Caco-2 (cell line): ENCODE measurements at regions not wholly inside any gene's neighbourhood (a gene's known extent, or its start where the extent isn't known, plus 50 kb on each side); places are given as distances from the start of the nearest gene placed in this dataset.

Source experiments
- BruUV-seq: library from RNA; stranded (reverse); fragments of 400-500 nt; replicated peaks from 2 replicates; lab custom pipeline; 2021; lab: Mats Ljungman, UMichigan
- CTCF ChIA-PET: fragments of 300-600 bp; sonication (Branson Sonifier 250); formaldehyde crosslinking; loops from one replicate; lab custom pipeline; 2022; ENCODE audit warnings: antibody characterized with exemption; lab: Charles Lee
- POLR2A ChIA-PET: fragments of 300-600 bp; sonication (Branson Sonifier 250); formaldehyde crosslinking; loops from one replicate; lab custom pipeline; 2022; ENCODE audit warnings: antibody characterized with exemption; lab: Charles Lee
- DNase-seq, 2 experiments: peaks; one replicate each; pipeline versions ENCODE4 v3.0.0 to v3.0.0-alpha.2; 2020 to 2022
- H3K27me3 ChIP-seq: replicated peaks from 2 replicates; pipeline ENCODE4 v1.6.0; 2011; ENCODE audit warnings: low read length; ENCODE audit not compliant: control insufficient read depth, insufficient read depth
- H3K36me3 ChIP-seq: 2 replicates; pipeline ENCODE4 v1.5.1; 2011; ENCODE audit warnings: low read length; ENCODE audit not compliant: control insufficient read depth, insufficient read depth
- H3K4me1 ChIP-seq: fragments of 250-450 bp; sonication (Bioruptor Pico); 2 replicates; pipeline ENCODE4 v1.5.1; 2020; ENCODE audit warnings: mild to moderate bottlenecking
- H3K4me3 ChIP-seq: 2 replicates; pipeline ENCODE4 v1.5.1; 2011; ENCODE audit warnings: low read depth, mild to moderate bottlenecking, control low read depth, low read length
- H3K9me3 ChIP-seq: fragments of 250-450 bp; sonication (Bioruptor Pico); 2 replicates; pipeline ENCODE4 v1.5.1; 2020; ENCODE audit warnings: mild to moderate bottlenecking, moderate library complexity
- H3K27ac Mint-ChIP-seq: one replicate; pipeline ENCODE4 v1.8.0; 2022; ENCODE audit warnings: mixed read lengths; ENCODE audit not compliant: unreplicated experiment
- H3K27me3 Mint-ChIP-seq: one replicate; pipeline ENCODE4 v1.8.0; 2022; ENCODE audit warnings: mixed read lengths; ENCODE audit not compliant: insufficient read depth, unreplicated experiment
- H3K36me3 Mint-ChIP-seq: one replicate; pipeline ENCODE4 v1.8.0; 2022; ENCODE audit warnings: mild to moderate bottlenecking, mixed read lengths; ENCODE audit not compliant: insufficient read depth, unreplicated experiment
- H3K4me1 Mint-ChIP-seq: one replicate; pipeline ENCODE4 v1.8.0; 2022; ENCODE audit warnings: low read depth, mixed read lengths; ENCODE audit not compliant: unreplicated experiment
- H3K4me3 Mint-ChIP-seq: one replicate; pipeline ENCODE4 v1.8.0; 2022; ENCODE audit warnings: mild to moderate bottlenecking, moderate library complexity, mixed read lengths; ENCODE audit not compliant: unreplicated experiment
- H3K9me3 Mint-ChIP-seq: one replicate; pipeline ENCODE4 v1.8.0; 2022; ENCODE audit warnings: mixed read lengths; ENCODE audit not compliant: unreplicated experiment
- CTCF ChIP-seq, 2 experiments: fragments of 200-600 bp in 1 of 2; IDR thresholded peaks; 1 replicate in 1 of 2; 2 replicates in 1 of 2; pipeline versions ENCODE4 v1.5.1 to v1.8.0; 2011 to 2022; ENCODE audit warnings: antibody characterized with exemption in 1 of 2, control low read depth in 1 of 2, inconsistent platforms in 1 of 2, low read depth in 1 of 2, low read length in 1 of 2, mild to moderate bottlenecking in 1 of 2, moderate library complexity in 1 of 2; ENCODE audit not compliant: insufficient read depth in 1 of 2, severe bottlenecking in 1 of 2, unreplicated experiment in 1 of 2
- intact Hi-C: fragments of 100-400 bp; cut with micrococcal nuclease; formaldehyde crosslinking; loops from one replicate; pipeline ENCODE4 v1.10.0; 2022; ENCODE audit not compliant: unreplicated experiment

GRCh38 chr4:132382243-132382642 lies 766.9 kb upstream of the PCDH10 start:
- Histone ChIP-seq H3K27me3 (no peaks in the 10 kb centered on the region), H3K36me3 (no peaks in the 10 kb centered on the region), H3K4me1 (no peaks in the 10 kb centered on the region), H3K9me3 (no peaks in the 10 kb centered on the region), H3K4me3 (no peak overlapping the region)
- intact Hi-C loops, result no loop called here
- TF ChIP-seq CTCF (IDR thresholded peaks at IDR 0.05; ENCODE audit: insufficient read depth in 1 of 2, low read depth in 1 of 2, low read length in 1 of 2, severe bottlenecking in 1 of 2, unreplicated experiment in 1 of 2), result no peak
- no peaks in the 10 kb centered on the region for H3K4me1 Mint-ChIP-seq
- CTCF ChIA-PET, result no interaction called here
- no peaks in the 10 kb centered on the region for H3K36me3 Mint-ChIP-seq
- H3K27me3 Mint-ChIP-seq, result no peaks in the 10 kb centered on the region
- H3K27ac Mint-ChIP-seq, result no peak overlapping the region
- no peak overlapping the region for H3K4me3 Mint-ChIP-seq
- BruUV-seq, result no TSS peak
- H3K9me3 Mint-ChIP-seq, result peaks cover 9% of the 10 kb centered on the region
- DNase-seq, result no peak
- POLR2A ChIA-PET, result no interaction called here

GRCh38 chr4:132383571-132384199 lies 765.4 kb upstream of the PCDH10 start:
- H3K9me3 ChIP-seq, result no peaks in the 10 kb centered on the region
- Mint-ChIP-seq H3K36me3 (no peaks in the 10 kb centered on the region), H3K27me3 (no peaks in the 10 kb centered on the region), H3K4me3 (no peak overlapping the region), H3K9me3 (peaks cover 9% of the 10 kb centered on the region), H3K27ac (no peak overlapping the region), H3K4me1 (no peaks in the 10 kb centered on the region)
- H3K4me3 ChIP-seq, result no peak overlapping the region
- intact Hi-C loops, result no loop called here
- no peaks in the 10 kb centered on the region for H3K27me3 ChIP-seq
- no peak for DNase-seq
- TF ChIP-seq CTCF (IDR thresholded peaks at IDR 0.05; ENCODE audit: insufficient read depth in 1 of 2, low read depth in 1 of 2, low read length in 1 of 2, severe bottlenecking in 1 of 2, unreplicated experiment in 1 of 2), result no peak
- no peaks in the 10 kb centered on the region for H3K4me1 ChIP-seq
- ChIA-PET CTCF (no interaction called here), POLR2A (no interaction called here)
- H3K36me3 ChIP-seq, result no peaks in the 10 kb centered on the region
- BruUV-seq, result no TSS peak

- no peak overlapping the region for H3K27ac Mint-ChIP-seq
- no peaks in the 10 kb centered on the region for H3K27me3 ChIP-seq
- no peak for TF ChIP-seq CTCF (IDR thresholded peaks at IDR 0.05; ENCODE audit: insufficient read depth in 1 of 2, low read depth in 1 of 2, low read length in 1 of 2, severe bottlenecking in 1 of 2, unreplicated experiment in 1 of 2)
- CTCF ChIA-PET, result no interaction called here
- no peaks in the 10 kb centered on the region for H3K4me1 Mint-ChIP-seq
- no peaks in the 10 kb centered on the region for H3K36me3 Mint-ChIP-seq
- no peak overlapping the region for H3K4me3 Mint-ChIP-seq
- no peaks in the 10 kb centered on the region for H3K27me3 Mint-ChIP-seq
- H3K9me3 Mint-ChIP-seq, result peaks cover 2% of the 10 kb centered on the region
- POLR2A ChIA-PET, result no interaction called here
- intact Hi-C loops, result no loop called here
- H3K4me3 ChIP-seq, result no peak overlapping the region
- DNase-seq, result no peak
- no peaks in the 10 kb centered on the region for H3K4me1 ChIP-seq
- no peaks in the 10 kb centered on the region for H3K9me3 ChIP-seq
- no peaks in the 10 kb centered on the region for H3K36me3 ChIP-seq
- BruUV-seq, result no TSS peak
These were observed 764.4 kb upstream of the PCDH10 start for GRCh38 chr4:132384709-132385108.
